GF-D8 (cell line): ENCODE measurements at regions not wholly inside any gene's neighbourhood (a gene's known extent, or its start where the extent isn't known, plus 50 kb on each side); places are given as distances from the start of the nearest gene placed in this dataset.

Source experiments
- DNase-seq: peaks from one replicate; lab custom pipeline; 2025; lab: John Stamatoyannopoulos, UW

DNA sequence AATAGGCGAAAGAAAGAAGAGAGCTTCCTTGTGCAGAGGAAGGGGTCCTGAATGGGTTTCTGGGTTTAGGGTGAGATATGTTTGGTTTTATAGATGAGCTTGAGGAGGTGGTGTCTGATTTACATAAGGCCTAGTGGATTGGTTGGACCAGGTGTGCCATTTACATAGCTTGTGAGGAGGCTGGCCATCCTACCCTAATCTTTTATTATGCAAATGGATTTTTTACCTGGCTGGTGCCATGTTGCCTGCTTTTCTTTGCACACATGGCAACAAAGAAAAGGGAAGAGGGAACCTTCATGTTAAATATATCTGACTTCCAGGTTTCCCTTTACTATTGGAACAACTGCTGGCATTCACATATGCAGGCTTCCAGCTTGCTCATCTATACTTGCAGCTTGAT lies 585.3 kb downstream of the PTPRU start:
- no peak for DNase-seq

DNA sequence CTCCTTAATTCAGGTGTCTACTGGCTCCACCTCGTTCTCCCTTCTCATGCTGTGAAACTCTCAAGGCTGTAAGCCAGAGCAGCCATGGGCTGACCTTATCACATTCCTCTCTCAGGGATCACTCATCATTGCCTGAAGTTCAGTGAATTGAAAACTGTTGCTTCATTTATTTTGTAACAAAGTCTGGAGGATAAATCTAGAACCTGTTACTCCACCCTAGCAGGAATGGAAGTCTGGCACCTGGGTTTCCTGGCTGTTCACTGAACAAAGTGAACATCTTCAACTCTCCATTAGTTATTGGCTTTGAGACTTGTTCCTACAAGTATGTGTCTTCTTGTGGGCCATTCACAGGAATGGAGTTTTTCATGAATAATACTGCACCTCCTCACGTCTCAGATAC lies 584.1 kb downstream of the PTPRU start:
- no peak for DNase-seq

DNA sequence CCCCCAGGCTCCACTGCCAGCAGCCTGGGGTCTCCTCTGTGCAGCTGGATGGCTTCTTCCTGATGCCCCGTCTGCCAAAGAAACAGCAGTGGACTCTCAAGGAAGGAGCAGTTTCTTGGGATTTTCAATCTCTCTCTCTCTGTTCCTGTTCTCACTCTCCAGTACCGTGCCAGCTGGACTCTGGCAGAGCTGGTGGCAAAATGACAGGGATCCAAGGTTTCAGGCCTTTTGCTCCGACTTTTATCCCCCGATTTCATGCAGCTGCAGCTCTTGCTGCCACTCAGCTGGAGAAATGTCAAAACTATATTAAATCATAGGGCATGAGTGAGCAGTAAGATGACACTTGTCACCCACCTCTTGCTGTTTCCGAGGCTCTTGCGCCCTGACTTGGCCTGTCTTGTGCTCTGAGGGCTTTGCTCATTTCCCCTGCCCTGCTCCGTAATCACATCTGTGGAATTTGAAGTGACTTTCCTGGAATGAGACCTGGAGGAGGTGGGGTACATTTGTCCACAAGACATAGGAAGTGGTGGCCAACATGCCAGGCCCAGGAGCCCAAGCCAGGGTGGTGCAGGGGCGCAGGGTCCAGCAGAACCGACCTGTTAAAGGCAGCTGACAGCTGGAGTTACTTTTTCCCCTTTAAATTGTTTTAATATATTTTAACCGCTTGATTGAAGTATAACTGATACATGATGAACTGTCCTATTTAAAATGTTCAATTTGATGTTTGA lies 576.2 kb downstream of the PTPRU start:
- DNase-seq, result no peak

DNA sequence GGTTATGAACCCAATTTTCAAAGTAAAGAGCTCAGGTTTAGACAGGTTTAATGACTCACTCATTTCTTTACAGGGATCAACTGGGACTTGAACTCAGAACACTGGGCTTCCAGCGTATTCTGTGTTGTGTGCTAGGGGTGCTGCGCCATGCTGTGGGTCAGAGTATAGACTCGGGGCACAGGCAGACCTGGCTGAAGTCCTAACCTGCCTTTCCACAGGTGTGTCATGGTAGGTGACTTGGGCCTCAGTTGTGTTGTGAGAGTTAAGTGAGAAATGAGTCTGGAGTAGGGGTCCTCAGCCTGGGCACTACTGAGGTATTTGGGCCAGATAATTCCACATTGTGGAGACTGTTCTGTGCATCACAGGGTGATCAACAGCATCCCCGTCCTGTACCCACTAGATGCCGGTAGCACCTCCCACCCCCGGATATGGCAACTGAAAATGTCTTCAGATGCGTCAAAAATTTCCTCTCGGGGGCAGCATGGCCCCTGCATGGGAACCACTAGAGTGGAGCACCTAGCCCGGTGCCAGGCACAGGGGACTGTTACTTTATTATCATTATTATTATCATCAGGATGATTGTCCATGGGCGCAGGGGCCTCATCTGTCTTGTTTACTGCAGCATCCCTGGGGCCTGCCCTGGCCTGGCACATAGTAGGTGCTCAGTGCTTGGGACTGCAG lies 575.5 kb downstream of the PTPRU start:
- no peak for DNase-seq

DNA sequence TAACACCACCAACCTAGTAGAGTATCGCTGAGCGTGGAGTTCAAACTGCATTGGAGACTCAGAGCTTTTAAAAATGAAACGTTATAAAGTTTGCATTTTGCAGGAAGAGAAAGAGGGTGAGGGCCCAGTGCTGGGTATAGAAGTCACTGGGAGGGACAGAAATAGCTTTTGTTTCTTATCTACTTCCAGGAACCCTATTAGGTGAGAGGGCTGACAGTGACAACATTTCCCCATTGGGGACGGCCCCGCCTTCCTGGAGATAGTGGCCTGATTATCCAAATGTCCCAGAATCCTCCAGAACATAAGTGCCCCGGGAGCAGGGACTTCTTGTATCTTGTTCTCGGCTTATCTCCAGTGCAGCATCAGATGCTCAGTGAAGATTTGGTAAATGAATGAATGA lies 574.9 kb downstream of the PTPRU start:
- DNase-seq, result no peak

DNA sequence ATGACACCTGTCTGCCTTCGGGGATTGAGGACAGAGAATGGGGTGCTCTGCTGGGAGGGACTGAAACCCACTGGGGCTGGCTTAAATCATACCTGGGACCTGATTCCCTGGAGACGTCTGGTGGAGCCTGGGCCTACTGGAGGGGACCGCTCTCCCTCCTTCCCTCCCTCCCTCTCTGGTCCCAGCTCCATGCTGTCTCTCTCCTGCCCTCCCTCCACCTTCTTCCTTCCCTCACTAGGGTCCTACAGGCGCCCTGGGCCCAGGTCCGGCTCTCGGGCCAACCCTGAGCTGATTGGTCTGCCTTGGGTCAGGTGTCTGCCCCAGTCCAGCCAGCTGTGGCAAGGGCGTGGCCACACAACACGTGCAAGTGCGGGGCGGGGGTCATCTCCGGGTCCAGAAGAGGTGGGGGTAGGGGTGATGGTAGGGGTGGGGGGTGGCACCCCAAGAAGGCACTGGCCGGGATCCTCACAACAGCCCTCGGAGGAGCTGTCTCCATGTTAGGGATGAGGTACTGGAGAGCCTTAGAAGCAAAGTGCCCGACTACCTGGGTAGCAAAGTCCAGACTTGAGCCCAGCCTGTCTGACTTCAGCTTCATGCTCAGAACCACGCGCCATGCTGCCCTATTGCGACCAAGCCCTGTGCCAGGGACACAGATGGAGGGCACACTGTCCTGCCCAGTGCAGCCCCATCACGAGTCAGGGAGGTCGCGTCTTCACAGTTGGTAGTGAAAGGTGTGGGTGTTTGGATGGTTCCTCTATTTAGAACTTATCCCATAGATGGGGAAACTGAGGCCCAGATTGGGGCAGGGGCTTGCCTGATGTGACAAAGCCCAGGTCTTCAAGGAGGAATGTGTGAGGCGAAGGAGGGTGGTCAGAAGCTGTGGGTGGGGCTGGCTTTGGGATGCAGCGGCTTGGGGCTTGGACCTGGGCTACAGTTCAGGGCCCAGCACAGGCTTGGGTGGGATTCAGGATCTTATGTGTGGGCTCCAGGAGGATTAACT lies 574.1 kb downstream of the PTPRU start:
- no peak for DNase-seq

DNA sequence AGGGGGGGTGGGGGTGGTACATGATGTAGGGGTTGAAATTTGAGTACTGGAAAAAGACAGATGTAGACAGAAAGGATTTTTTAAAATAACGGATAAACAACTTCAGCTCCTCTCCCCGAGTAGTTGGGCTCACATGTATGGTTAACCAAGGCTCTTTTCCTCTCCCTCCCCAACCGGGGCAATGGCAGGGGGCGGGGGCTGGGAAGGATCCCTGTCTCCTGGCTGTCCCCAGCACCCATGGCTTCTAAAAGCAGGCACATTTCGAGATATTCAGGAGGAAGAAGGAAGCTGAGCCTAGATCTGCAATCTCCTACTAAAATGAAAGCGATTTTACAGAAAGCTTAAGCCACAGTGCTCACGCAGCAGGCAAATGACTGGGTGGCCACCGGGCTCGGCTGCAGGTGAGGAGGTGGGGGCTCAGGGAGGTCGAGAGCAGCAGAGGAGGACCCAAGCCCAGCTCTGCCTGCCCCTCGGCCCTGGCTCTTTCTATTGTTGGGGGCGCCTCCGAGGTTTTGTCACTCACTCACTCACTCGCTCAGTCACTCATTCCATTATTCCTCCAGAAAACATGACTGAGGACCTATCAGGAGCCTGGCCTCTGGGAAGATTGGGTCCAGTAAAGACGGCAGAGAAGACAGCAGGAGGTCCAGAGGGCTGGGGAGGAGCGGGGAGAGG lies 573.3 kb downstream of the PTPRU start:
- no peak for DNase-seq

DNA sequence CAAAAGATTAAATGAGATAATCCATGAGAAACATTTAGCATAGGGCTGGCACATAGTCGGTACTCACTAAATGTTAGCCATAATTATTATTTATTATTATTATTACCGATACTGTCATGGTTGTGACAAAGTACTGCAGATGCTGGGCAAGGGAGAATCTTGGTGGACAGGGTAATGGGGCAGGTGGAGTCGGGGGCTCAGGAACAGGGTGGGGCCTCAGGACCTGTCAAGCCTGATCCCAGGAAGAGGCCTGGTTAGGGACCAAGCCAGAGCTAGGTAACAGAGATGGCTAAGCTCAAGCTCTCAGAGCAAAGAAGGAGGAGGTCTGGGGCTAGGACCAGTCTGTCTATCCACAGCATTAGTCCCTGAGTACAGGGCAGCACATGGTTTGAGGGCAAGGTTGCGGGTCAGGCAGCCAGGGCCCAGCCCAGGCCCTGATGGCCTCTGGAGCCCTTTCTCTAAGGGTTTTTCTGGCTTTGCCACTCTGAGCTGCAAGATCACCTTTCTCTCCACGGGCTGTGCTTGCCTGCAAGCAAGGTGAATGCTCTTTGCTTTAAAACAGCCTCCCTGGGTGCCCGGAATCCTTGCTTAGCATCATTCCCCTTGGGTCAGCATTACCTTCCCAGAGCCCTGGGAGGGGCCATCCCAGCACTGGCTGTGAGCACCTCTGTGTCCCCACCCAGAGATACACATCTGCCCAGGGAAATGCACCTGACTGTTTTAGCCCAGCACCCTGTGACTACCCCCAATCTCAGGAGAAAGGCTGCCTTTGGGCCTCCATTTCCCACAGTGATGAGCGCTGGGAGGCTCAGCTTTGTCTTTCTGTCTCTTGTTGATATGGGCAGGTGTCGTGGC lies 572.0 kb downstream of the PTPRU start:
- DNase-seq, result no peak

DNA sequence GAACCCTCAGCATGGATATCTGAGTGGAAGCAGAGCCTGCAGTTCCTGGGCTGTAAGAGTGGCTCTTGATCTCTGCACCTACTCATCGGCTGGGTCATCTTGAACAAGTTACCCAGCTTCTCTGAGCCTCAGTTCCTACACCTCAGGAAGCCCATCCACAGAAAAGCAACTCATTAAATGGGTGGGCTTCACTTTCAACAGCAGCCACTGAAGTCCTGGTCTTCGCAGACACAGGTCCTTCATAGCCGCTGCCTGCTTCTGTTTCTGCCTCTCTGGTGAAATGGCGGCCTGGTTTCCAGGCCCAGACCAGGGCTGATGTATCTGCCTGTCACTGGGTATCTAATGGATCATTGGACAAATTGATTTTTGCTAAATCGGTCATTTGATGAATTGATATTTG lies 571.4 kb downstream of the PTPRU start:
- DNase-seq, result no peak

DNA sequence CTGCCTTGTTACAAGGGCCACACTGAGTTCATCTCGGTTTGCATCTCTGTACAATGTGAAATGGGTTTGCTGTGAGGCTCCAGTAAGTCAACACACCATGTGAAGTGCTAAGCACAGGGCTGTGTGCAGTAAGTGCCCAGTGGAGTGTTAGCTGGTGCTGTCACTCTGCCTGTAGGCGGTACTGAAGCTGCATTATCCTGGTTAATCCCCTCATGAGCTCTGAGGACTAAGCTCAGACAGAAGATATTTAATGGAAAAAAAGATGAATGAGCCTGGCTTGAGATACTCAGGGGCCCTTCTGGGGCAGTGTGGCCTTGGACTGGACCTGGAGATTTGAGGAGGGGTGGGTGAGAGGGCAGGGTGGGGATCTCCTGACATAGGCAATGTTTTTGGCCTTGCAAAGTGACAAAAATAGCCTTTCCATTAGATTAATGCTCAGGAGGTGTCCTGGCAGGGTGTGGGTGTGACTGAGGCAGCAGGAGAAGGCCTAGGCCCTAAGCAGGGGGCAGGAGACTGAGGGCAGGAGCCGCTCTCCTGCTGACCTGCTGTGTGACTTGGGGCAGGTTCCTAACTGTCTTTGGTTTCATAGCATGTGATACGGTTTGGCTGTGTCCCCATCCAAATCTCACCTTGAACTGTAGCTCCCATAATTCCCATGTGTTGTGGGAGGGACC lies 570.5 kb downstream of the PTPRU start:
- DNase-seq, result no peak

DNA sequence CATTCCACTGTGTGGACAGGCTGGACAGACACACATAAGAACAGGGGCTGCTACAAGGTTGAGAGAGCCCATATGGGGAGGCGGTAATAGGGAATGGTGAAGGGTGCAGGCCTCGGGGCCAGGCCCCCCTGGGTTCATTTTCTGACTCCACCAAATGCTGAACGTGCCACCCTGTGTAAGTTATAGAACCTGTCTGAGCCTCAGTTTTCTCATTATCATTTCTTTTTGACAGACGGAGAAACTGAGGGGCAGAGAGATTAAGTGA lies 569.5 kb downstream of the PTPRU start:
- no peak for DNase-seq

DNA sequence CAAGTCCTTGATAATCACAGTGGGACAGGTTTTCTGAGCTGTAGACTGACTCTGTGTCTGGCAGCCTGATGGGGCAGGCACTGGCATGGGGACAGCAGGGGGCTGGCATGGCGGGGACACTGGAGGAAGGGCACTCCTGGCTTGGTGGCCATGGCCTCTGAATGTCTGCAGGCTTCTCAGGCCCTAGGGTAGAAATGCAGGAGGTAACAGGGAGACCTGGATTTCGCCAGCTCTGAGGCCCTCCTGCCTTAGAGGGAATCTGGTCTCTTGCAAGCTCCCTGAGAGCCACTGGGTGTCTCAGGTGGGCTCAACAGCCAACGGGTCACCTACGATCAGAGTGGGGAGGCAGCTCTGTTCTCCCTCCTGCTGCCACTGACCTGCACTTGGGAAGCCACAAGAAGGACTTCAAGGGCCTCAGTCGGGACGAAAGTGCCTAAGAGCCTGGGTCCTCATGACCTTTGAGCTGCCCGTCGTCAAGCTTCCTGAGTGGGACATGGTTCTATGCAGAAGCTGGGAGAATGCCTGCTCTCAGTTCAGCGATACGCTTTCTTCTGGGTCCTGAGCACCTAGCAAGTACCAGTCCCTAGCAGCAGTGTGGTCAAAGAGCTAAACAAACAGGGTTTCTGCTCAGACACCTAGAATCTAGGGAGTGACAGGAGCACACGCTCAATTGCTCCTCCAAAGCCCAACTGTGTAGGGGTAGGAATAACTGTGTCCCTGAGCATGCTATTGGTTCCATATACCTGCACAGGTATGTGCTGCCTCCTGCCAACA lies 569.0 kb downstream of the PTPRU start:
- no peak for DNase-seq

DNA sequence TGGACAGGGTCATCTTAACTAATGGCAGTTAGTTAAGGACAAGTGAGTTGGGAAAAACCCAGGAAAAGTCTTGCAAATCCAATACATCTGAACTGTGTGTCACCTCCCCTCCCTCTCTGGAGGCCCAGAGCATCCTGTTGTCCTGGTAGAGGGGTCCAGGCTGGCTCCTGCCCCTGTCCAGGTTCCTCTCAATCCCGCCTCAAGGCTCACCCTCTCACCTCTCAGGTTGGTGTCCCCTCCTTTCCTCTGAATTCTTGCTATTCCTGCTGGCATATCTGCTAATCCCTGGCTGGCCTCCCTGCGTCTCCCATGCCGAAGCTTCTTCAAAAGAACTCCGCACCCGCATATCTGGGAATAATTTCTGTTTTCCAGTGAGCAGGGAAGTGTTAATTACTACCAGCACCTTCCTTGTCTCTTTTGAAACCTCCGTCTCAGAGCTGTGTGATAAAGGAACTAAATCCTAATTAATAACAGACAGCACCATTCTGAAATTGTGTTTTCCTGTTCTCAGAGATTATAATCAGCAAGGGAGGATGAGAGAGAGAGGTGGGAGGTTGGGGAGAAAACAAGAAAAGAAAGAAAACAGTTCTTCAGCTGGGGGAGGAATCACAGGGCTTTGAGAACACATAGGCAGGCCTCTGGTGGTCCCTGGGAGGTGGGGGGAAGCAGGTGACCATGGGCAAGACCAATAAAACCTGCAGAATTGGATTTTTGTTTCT lies 568.0 kb downstream of the PTPRU start:
- DNase-seq, result no peak

DNA sequence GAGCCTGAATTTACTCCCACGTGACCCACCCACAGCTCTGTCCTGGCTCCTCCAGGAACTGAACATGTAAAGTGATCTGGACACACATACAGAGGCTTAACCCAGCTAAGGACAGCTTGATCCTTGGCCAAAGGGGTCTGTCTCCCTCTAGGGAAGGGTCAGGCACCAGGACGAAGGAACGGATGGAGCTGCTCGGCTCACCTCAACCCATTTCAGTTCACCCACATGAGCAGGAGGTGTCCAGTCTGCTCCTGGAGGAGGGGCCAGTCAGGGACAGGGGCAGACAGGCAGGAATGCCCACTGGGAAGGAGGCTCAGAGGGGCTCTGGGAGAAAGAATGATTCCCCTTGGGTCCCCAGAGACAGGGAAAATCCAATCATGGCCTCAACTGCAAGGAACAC lies 567.2 kb downstream of the PTPRU start:
- DNase-seq, result no peak

DNA sequence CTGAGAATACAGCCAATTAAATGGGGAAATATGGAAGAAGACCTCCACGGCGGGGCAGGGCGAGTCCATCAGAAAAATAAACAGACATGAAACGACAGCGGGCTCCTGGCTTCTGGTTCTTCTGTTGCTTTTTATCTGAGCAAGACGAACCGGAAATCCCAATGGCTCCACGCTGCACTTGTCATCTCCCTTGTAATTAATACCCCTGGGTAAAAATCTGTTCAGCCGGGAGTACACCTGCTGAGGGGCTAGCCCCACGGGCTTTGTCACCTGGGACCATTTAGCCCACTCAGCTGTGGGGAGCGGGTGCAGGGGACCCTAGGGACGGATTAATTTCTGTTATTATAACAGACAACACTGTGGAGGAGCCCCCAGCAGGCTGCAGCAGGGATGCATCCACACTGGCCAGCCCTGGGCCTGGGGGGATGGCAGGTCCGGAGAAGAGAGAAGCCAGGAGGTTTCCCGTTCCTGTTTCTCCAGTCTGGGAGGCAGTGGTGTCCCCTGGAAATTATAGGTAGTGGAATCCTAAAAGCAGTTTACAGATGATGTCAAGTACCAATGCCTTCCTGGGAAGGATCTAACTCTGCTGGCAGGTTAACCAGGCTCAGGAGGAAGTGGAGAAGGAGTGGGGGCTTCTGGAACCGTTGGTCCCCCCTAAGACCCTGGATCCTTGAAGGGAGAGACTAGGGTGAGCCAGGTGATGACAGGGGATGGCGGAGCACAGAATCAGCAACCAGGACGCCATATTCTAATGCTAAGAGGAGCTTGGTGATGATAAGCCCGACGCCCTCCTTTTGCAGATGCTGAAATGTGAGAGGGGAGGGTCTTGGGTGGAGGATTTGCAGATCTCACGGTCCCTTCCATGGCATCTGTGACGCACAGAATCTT lies 566.1 kb downstream of the PTPRU start:
- DNase-seq, result no peak

DNA sequence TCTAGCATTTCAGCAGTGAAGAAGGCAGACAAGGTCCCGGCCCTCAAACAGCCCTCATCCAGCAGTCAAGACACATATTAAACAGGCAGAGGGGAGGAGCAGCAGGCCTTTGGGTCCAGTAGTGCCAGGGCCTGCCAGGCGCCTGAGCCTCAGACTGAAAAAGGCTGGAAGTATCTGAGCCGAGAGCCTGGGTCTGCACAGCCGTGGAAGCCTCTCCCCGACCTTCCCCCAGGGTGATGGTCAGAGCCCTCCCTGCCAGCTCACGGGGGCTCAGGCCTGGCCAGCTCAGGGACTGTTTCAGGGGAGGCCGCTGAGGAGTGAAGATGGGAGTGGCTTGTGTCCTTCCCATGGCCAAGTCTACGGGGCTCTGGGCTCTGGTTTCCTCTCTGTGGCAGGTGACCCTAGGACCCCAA lies 565.2 kb downstream of the PTPRU start:
- no peak for DNase-seq

DNA sequence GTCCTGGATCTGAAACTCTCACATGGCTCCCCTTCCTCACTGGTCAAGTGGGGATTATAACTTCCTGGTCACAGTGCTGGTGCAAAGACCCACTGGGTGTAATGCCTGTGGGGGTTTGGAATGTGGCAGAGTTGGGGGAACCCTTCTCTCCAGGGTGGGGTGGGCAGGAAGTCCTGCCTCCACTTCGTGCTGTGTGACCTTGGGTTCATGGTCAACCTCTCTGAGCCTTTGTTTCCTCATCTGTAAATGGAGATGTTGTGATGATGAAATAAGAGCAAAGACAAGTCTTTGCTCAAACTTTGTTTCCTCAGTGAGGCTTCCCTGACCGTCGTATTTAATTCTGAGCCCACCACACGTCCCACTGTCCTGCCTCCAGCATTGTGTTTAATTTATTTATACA lies 564.7 kb downstream of the PTPRU start:
- DNase-seq, result no peak

DNA sequence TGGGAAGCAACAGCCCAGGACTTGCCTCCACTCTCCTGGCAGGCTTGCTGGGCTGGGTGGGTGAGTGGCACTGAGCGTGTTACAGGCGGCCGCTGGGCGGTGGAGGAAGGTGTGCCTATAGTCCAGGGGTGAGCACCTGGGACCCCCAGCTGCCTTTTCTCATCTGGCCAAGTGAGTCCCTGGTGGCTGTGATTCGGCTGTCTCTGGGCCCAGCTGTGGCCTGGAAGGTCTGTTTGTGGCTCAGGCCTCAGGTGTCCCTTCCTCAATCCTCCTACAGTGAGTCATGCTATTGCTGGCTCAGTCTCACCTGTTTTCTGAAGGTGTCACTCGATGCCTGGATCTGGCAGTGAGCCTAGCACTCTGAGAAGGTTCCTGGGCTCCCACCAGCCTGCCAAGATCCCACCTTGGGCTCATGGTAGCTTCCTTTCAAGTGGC lies 564.2 kb downstream of the PTPRU start:
- DNase-seq, result no peak
